ENCODE measurements at regions not wholly inside any gene's neighbourhood (a gene's known extent, or its start where the extent isn't known, plus 50 kb on each side); places are given as distances from the start of the nearest gene placed in this dataset.
A peak's percentile ranks its signal among the peaks of the same experiment; 100 is the strongest.

DNA sequence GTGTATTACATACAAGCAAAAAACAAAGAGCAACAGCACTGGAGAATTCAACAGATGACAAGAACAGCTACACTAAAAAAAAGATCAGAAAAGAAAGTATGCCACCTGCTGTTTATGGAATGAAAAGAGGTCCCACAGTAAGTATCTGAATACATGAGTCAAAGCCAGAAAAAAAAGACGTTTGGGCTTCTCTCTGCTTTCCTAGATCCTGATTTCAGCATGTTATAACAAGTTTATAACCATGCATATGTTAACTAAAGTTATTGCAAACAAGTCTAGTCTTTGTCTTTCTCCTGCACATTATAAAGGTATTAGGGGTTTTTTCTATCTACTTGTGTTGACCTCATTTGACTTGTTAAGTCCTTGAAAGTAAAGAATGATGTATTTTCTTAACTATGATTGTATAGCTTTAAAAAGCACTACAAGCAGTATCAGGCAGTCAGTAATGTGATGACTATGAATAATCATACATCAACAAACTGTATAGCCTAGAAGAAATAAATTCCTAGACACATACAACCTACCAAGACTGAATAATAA lies 108.5 kb upstream of the COL5A2 start:
- TF ChIP-seq POLR2AphosphoS5 (IDR thresholded peaks at IDR 0.05) (no peak), CTCF (IDR thresholded peaks at IDR 0.05) (peak; percentile 35 to 56 (median 42))

Data from transverse colon (tissue), 4 donors.